ENCODE measurements at regions not wholly inside any gene's neighbourhood (a gene's known extent, or its start where the extent isn't known, plus 50 kb on each side); places are given as distances from the start of the nearest gene placed in this dataset.

DNA sequence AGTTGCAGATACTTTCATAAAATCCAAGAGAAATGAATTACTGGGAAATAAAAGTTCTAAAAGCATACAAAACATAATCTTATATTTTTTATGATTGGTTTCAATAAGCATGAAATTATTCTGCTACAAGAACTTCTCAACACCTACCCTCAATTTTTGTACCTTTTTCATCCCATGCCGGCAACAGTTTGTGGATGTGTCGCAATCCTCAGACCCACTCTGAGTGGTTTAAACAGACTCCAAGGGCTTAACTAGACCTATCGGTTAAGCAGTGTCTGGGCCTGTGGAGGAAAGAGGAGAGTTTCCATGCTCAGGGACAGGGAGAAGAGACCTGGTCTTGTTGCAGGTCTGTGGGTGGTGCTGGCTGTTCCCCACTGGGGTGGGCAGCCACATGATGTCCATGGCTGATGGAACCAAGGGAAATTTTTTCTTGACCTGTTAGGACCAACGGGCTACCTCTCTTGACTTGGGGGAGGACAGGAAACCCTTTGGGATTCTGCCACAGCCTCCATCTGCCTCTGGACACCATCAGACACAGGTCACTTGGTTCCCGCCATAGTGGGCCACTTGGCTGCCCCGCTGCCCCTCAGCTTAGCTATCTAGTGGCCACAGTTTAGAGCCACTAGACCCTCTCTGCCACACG lies 81.1 kb upstream of the CLDN14 start:
- TF ChIP-seq NFIC (IDR thresholded peaks at IDR 0.05) (no peak), CEBPB (IDR thresholded peaks at IDR 0.05) (peak; percentile 31; the same call in 1 of the 2 replicates), YY1 (IDR thresholded peaks at IDR 0.05; ENCODE audit: low read depth) (no peak)

DNA sequence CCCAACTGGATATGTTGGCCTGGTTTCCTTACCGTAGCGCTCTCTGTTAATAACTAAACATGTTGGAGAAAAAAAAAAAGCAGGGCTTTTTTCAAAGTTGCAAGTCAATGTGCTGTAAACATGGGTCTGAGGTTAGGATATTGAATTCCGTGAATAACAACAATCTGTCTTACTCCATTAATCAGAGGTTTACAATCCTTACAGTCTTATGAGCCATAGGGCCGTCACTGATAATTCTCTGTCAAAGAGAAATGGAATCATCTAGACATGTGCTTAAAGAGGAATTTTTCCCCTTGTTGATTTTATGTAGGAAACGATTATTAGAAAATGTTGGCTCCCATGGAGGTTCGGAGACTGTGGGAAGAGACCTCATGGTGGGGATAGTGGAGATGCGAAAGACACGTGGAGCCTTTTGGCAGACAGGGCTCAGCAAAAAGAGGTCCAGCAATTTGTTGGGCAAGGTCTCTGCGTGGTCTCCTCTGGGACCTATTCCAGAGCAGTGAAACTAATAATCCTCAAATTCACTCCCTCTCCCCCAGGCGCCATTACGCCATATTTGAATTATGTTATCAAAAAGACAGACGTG lies 83.5 kb upstream of the CLDN14 start:
- TF ChIP-seq, protein P1, sequence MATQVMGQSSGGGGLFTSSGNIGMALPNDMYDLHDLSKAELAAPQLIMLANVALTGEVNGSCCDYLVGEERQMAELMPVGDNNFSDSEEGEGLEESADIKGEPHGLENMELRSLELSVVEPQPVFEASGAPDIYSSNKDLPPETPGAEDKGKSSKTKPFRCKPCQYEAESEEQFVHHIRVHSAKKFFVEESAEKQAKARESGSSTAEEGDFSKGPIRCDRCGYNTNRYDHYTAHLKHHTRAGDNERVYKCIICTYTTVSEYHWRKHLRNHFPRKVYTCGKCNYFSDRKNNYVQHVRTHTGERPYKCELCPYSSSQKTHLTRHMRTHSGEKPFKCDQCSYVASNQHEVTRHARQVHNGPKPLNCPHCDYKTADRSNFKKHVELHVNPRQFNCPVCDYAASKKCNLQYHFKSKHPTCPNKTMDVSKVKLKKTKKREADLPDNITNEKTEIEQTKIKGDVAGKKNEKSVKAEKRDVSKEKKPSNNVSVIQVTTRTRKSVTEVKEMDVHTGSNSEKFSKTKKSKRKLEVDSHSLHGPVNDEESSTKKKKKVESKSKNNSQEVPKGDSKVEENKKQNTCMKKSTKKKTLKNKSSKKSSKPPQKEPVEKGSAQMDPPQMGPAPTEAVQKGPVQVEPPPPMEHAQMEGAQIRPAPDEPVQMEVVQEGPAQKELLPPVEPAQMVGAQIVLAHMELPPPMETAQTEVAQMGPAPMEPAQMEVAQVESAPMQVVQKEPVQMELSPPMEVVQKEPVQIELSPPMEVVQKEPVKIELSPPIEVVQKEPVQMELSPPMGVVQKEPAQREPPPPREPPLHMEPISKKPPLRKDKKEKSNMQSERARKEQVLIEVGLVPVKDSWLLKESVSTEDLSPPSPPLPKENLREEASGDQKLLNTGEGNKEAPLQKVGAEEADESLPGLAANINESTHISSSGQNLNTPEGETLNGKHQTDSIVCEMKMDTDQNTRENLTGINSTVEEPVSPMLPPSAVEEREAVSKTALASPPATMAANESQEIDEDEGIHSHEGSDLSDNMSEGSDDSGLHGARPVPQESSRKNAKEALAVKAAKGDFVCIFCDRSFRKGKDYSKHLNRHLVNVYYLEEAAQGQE (IDR thresholded peaks at IDR 0.05; ENCODE audit: low read depth) = no peak
- TF ChIP-seq TEAD4 (IDR thresholded peaks at IDR 0.05) (no peak), TAF1 (IDR thresholded peaks at IDR 0.05; ENCODE audit: low read depth) (no peak), RAD21 (IDR thresholded peaks at IDR 0.05; ENCODE audit: low read depth) (no peak), CEBPB (IDR thresholded peaks at IDR 0.05) (no peak)
- TF ChIP-seq, protein P2, sequence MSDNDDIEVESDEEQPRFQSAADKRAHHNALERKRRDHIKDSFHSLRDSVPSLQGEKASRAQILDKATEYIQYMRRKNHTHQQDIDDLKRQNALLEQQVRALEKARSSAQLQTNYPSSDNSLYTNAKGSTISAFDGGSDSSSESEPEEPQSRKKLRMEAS (IDR thresholded peaks at IDR 0.05) = no peak

DNA sequence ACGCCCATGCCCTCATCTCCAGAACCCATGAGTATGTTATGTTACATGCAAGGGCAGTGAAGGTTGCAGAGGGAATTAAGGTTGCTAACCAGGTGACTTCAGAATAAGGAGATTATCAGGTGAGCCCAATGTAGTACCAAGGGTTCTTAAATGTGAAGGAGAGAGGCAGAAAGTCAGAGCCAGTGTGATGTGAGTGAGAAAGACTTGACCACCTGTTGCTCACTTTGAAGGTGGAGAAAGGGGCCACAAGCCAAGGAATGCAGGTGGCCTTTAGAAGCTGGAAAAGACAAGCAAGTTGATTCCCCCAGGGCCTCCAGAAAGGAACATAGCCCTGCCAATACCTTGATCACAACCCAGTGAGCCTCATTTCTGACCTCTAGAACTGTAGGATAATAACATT lies 84.7 kb upstream of the CLDN14 start:
- TF ChIP-seq TAF1 (IDR thresholded peaks at IDR 0.05; ENCODE audit: low read depth) (no peak), NFIC (IDR thresholded peaks at IDR 0.05) (no peak), FOXM1 (IDR thresholded peaks at IDR 0.05; ENCODE audit: borderline replicate concordance, low read depth) (no peak), YY1 (IDR thresholded peaks at IDR 0.05; ENCODE audit: low read depth) (no peak), RAD21 (IDR thresholded peaks at IDR 0.05; ENCODE audit: low read depth) (no peak), TCF12 (IDR thresholded peaks at IDR 0.05; ENCODE audit: low read depth) (no peak), EP300 (IDR thresholded peaks at IDR 0.05; ENCODE audit: borderline replicate concordance) (no peak), EGR1 (IDR thresholded peaks at IDR 0.05) (no peak), ZBTB7A (IDR thresholded peaks at IDR 0.05; ENCODE audit: low read depth) (no peak)
- TF ChIP-seq, protein P1 (IDR thresholded peaks at IDR 0.05; ENCODE audit: low read depth) = no peak

DNA sequence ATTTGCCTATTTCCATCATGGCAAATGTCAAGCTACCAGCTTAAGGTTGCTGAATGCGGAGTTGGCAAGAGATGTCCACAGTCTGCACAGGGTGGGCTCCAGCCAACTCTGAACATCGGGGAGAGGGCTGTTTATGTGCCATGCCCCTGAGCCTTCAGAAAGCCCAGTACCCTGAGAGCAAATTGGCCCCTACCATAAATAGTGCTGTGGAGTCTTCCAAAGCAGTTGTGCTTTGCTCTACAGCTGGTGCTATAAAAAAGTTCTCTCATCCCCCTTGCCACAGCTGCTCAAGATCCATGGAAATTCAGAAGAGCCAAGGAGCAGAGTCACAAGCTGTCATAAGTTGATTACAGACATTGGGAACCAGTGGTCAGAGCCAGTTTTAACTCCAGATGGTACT lies 85.6 kb upstream of the CLDN14 start:
- no peak for TF ChIP-seq YY1 (IDR thresholded peaks at IDR 0.05; ENCODE audit: low read depth)
- TF ChIP-seq, protein P3, sequence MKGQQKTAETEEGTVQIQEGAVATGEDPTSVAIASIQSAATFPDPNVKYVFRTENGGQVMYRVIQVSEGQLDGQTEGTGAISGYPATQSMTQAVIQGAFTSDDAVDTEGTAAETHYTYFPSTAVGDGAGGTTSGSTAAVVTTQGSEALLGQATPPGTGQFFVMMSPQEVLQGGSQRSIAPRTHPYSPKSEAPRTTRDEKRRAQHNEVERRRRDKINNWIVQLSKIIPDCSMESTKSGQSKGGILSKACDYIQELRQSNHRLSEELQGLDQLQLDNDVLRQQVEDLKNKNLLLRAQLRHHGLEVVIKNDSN (IDR thresholded peaks at IDR 0.05) = no peak
- no peak for TF ChIP-seq TEAD4 (IDR thresholded peaks at IDR 0.05)
- TF ChIP-seq NFIC (IDR thresholded peaks at IDR 0.05) = no peak
- no peak for TF ChIP-seq RAD21 (IDR thresholded peaks at IDR 0.05; ENCODE audit: low read depth)
- no peak for TF ChIP-seq CEBPB (IDR thresholded peaks at IDR 0.05)
- no peak for TF ChIP-seq ZBTB7A (IDR thresholded peaks at IDR 0.05; ENCODE audit: low read depth)
- no peak for TF ChIP-seq FOXM1 (IDR thresholded peaks at IDR 0.05; ENCODE audit: borderline replicate concordance, low read depth)
- no peak for TF ChIP-seq TAF1 (IDR thresholded peaks at IDR 0.05; ENCODE audit: low read depth)
- TF ChIP-seq, protein P1 (IDR thresholded peaks at IDR 0.05; ENCODE audit: low read depth) = no peak
- TF ChIP-seq CREB1 (IDR thresholded peaks at IDR 0.05; ENCODE audit: low read depth) = no peak
- no peak for TF ChIP-seq EGR1 (IDR thresholded peaks at IDR 0.05)
- TF ChIP-seq TCF12 (IDR thresholded peaks at IDR 0.05; ENCODE audit: low read depth) = no peak
- TF ChIP-seq EP300 (IDR thresholded peaks at IDR 0.05; ENCODE audit: borderline replicate concordance) = no peak
- TF ChIP-seq, protein P2 (IDR thresholded peaks at IDR 0.05) = no peak

DNA sequence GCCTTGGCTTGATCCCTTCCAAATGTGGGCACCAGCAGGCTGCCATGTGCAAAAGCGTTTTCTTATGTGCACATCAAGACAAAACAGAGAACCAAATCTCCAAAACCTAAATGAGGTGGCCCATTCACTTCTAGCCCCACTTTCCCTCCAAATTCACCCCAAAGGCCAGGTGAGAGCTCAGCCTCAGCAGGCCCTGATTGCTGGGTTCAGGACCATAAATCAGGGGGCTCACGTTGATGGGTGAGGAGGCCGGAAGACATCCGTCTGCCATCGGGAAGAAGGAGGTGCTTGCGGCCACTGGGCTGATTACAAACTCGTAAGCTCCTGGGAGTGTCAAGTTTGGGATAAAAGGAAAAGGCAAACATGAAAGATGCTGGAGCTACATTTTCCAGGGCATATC lies 86.7 kb upstream of the CLDN14 start:
- TF ChIP-seq CEBPB (IDR thresholded peaks at IDR 0.05) = no peak
- TF ChIP-seq TEAD4 (IDR thresholded peaks at IDR 0.05) = no peak
- TF ChIP-seq, protein P2 (IDR thresholded peaks at IDR 0.05) = no peak
- TF ChIP-seq, protein P3 (IDR thresholded peaks at IDR 0.05) = no peak
- no peak for TF ChIP-seq ZBTB7A (IDR thresholded peaks at IDR 0.05; ENCODE audit: low read depth)
- no peak for TF ChIP-seq CREB1 (IDR thresholded peaks at IDR 0.05; ENCODE audit: low read depth)
- TF ChIP-seq YY1 (IDR thresholded peaks at IDR 0.05; ENCODE audit: low read depth) = no peak
- TF ChIP-seq TAF1 (IDR thresholded peaks at IDR 0.05; ENCODE audit: low read depth) = no peak
- no peak for TF ChIP-seq EGR1 (IDR thresholded peaks at IDR 0.05)
- TF ChIP-seq, protein P1 (IDR thresholded peaks at IDR 0.05; ENCODE audit: low read depth) = no peak
- TF ChIP-seq TCF12 (IDR thresholded peaks at IDR 0.05; ENCODE audit: low read depth) = no peak
- no peak for TF ChIP-seq EP300 (IDR thresholded peaks at IDR 0.05; ENCODE audit: borderline replicate concordance)
- no peak for TF ChIP-seq FOXM1 (IDR thresholded peaks at IDR 0.05; ENCODE audit: borderline replicate concordance, low read depth)
- TF ChIP-seq RAD21 (IDR thresholded peaks at IDR 0.05; ENCODE audit: low read depth) = no peak
- no peak for TF ChIP-seq NFIC (IDR thresholded peaks at IDR 0.05)
